ENCODE measurements at regions not wholly inside any gene's neighbourhood (a gene's known extent, or its start where the extent isn't known, plus 50 kb on each side); places are given as distances from the start of the nearest gene placed in this dataset.
A peak's percentile ranks its signal among the peaks of the same experiment; 100 is the strongest.

- DNase-seq (no peak), ATAC-seq (ENCODE audit: low read depth) (no peak)
- intact Hi-C loops (cut with micrococcal nuclease), result no loop called here
- Mint-ChIP-seq H3K9me3 (no peaks in the 10 kb centered on the region), H3K27me3 (no peaks in the 10 kb centered on the region), H3K4me3 (no peak overlapping the region), H3K4me1 (peaks cover 33% of the 10 kb centered on the region), H3K27ac (no peak overlapping the region), H3K36me3 (ENCODE audit: low read depth) (no peaks in the 10 kb centered on the region)
- POLR2A ChIA-PET, result no interaction called here
- CTCF ChIA-PET, result no interaction called here
- TF ChIP-seq, protein P1, sequence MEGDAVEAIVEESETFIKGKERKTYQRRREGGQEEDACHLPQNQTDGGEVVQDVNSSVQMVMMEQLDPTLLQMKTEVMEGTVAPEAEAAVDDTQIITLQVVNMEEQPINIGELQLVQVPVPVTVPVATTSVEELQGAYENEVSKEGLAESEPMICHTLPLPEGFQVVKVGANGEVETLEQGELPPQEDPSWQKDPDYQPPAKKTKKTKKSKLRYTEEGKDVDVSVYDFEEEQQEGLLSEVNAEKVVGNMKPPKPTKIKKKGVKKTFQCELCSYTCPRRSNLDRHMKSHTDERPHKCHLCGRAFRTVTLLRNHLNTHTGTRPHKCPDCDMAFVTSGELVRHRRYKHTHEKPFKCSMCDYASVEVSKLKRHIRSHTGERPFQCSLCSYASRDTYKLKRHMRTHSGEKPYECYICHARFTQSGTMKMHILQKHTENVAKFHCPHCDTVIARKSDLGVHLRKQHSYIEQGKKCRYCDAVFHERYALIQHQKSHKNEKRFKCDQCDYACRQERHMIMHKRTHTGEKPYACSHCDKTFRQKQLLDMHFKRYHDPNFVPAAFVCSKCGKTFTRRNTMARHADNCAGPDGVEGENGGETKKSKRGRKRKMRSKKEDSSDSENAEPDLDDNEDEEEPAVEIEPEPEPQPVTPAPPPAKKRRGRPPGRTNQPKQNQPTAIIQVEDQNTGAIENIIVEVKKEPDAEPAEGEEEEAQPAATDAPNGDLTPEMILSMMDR (IDR thresholded peaks at IDR 0.05), result no peak
These were observed 66.7 kb upstream of the PGM2 start for GRCh38 chr4:37759833-37760232.

- ATAC-seq (ENCODE audit: low read depth) (peak; percentile 45), DNase-seq (no peak)
- intact Hi-C loops (cut with micrococcal nuclease), result no loop called here
- Mint-ChIP-seq H3K4me3 (no peak overlapping the region), H3K27me3 (no peaks in the 10 kb centered on the region), H3K36me3 (ENCODE audit: low read depth) (no peaks in the 10 kb centered on the region), H3K9me3 (no peaks in the 10 kb centered on the region), H3K27ac (no peak overlapping the region), H3K4me1 (peaks cover 44% of the 10 kb centered on the region)
- POLR2A ChIA-PET, result interaction anchor here (0.6 to 1.0 kb wide), 2 partner anchors 10 to 94 kb away, joined by 3 to 5 read pairs; no protein-coding TSS in a partner anchor
- TF ChIP-seq, protein P1 (IDR thresholded peaks at IDR 0.05), result no peak
- CTCF ChIA-PET, result interaction anchor here (1.2 kb wide), 1 partner anchor 155 kb away, joined by 5 read pairs; no protein-coding TSS in a partner anchor
These were observed 68.3 kb upstream of the PGM2 start for GRCh38 chr4:37758226-37758625.

GRCh38 chr4:37757761-37758160, 68.7 kb upstream of the PGM2 start:
- CTCF ChIA-PET, result interaction anchor here (1.2 kb wide), 1 partner anchor 155 kb away, joined by 5 read pairs; no protein-coding TSS in a partner anchor
- Mint-ChIP-seq H3K27me3 (no peaks in the 10 kb centered on the region), H3K27ac (peak overlapping the region; percentile 54), H3K4me1 (peaks cover 44% of the 10 kb centered on the region), H3K36me3 (ENCODE audit: low read depth) (no peaks in the 10 kb centered on the region), H3K4me3 (no peak overlapping the region), H3K9me3 (no peaks in the 10 kb centered on the region)
- no peak for ATAC-seq (ENCODE audit: low read depth)
- DNase-seq, result no peak
- intact Hi-C loops (cut with micrococcal nuclease), result no loop called here
- POLR2A ChIA-PET, result interaction anchor here (0.6 to 1.0 kb wide), 2 partner anchors 9 to 94 kb away, joined by 3 to 5 read pairs; no protein-coding TSS in a partner anchor
- TF ChIP-seq, protein P1 (IDR thresholded peaks at IDR 0.05), result no peak

- no peaks in the 10 kb centered on the region for H3K9me3 Mint-ChIP-seq
- no peak for ATAC-seq (ENCODE audit: low read depth)
- peaks cover 44% of the 10 kb centered on the region for H3K4me1 Mint-ChIP-seq
- H3K27me3 Mint-ChIP-seq, result no peaks in the 10 kb centered on the region
- no peak overlapping the region for H3K27ac Mint-ChIP-seq
- intact Hi-C loops (cut with micrococcal nuclease), result no loop called here
- H3K36me3 Mint-ChIP-seq (ENCODE audit: low read depth), result no peaks in the 10 kb centered on the region
- DNase-seq, result no peak
- no peak overlapping the region for H3K4me3 Mint-ChIP-seq
- ChIA-PET POLR2A (no interaction called here), CTCF (no interaction called here)
- TF ChIP-seq, protein P1 (IDR thresholded peaks at IDR 0.05), result no peak
These were observed 69.4 kb upstream of the PGM2 start for GRCh38 chr4:37757121-37757520.

DNA sequence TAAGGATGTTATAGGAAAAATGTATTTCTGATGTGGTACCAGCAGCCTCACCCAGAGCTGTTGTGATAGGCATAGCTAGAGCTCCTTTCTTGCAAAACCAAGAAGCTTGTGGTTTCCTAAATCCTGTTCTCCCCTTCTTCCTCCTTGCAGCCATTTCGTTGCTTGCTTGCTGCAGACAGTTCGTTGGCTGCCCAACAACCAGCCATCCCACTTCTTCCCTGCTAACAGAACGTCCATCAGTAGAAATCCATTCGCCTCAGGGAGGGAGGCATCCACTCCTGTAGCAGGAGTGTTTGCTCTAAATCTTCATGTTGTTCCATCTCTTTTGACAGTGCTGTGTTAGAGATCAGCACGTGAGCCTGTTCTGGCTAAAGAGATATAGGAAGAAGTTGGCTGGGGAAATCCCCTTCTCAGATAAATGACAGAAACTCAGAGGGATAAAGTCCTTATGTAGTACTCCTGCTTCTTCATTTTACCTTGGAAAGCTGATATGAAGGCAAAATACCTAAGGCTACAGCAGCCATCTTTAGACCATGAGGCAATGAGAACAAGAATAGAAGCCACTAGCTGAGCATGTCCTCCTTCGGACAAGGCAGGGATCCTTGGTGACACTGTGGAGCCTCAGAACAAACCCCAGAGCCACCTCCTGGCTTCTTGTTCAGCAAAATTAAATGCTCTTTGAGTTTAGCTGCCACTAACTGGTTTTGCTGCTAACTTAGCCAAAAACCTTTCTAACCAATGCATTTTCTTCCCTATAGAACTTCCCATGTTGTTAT, 68.4 kb upstream of the RELL1 start:
- Mint-ChIP-seq H3K36me3 (ENCODE audit: low read depth) (no peaks in the 10 kb centered on the region), H3K4me1 (peaks cover 58% of the 10 kb centered on the region), H3K4me3 (peak overlapping the region; percentile 75), H3K27ac (no peak overlapping the region), H3K27me3 (no peaks in the 10 kb centered on the region), H3K9me3 (no peaks in the 10 kb centered on the region)
- intact Hi-C loops (cut with micrococcal nuclease), result no loop called here
- POLR2A ChIA-PET, result no interaction called here
- TF ChIP-seq, protein P1 (IDR thresholded peaks at IDR 0.05), result no peak
- DNase-seq (no peak), ATAC-seq (ENCODE audit: low read depth) (peak; percentile 35)
- CTCF ChIA-PET, result interaction anchor here (0.9 kb wide), 1 partner anchor 44 kb away, joined by 3 read pairs; no protein-coding TSS in a partner anchor

All from activated B cell treated with CpG ODN at 0.5 μM for 24 hours (primary cell).